ENCODE measurements at regions not wholly inside any gene's neighbourhood (a gene's known extent, or its start where the extent isn't known, plus 50 kb on each side); places are given as distances from the start of the nearest gene placed in this dataset.

DNA sequence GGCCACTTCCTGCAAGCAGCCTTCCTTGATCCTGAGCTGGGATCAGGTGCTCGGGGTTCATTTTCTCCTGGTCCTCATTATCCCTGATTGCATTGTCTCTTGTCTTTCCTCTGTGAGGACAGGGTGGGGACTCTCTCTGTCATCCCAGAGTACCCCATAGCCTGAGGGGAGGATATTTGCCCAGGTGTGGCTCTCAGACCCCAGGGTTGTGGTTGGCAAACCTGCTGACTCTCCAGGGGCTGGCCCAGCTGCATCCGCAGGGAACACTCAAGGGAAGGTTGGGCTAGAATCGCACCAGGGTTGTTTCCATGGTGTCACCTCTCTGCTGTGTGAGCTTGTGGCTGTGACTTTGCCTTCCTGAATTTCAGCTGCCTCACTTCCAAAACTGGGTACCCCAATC is 276.8 kb upstream of the C1orf174 start:
- Histone ChIP-seq H3K9me3 (ENCODE audit: control insufficient read depth in 2 of 3, insufficient read depth in 1 of 3, low read length in 3 of 3) (no peaks in the 10 kb centered on the region), H3K4me1 (ENCODE audit: control insufficient read depth in 2 of 3, insufficient read depth in 2 of 3, low read depth in 1 of 3, low read length in 3 of 3) (no peaks in the 10 kb centered on the region), H3K36me3 (ENCODE audit: control insufficient read depth in 2 of 3, insufficient read depth in 3 of 3, low read length in 3 of 3) (no peaks in the 10 kb centered on the region), H3K4me3 (ENCODE audit: low read length in 3 of 3) (no peak overlapping the region), H3K27ac (ENCODE audit: low read depth in 2 of 2, low read length in 2 of 2) (no peak overlapping the region), H3K9ac (ENCODE audit: low read length in 3 of 3) (no peak overlapping the region), H3K27me3 (ENCODE audit: control insufficient read depth, insufficient read depth, low read length) (no peaks in the 10 kb centered on the region)
- DNase-seq (no peak), FAIRE-seq (no peak)
- intact Hi-C loops (cut with DNase I) = no loop called here
- TF ChIP-seq, protein P1, sequence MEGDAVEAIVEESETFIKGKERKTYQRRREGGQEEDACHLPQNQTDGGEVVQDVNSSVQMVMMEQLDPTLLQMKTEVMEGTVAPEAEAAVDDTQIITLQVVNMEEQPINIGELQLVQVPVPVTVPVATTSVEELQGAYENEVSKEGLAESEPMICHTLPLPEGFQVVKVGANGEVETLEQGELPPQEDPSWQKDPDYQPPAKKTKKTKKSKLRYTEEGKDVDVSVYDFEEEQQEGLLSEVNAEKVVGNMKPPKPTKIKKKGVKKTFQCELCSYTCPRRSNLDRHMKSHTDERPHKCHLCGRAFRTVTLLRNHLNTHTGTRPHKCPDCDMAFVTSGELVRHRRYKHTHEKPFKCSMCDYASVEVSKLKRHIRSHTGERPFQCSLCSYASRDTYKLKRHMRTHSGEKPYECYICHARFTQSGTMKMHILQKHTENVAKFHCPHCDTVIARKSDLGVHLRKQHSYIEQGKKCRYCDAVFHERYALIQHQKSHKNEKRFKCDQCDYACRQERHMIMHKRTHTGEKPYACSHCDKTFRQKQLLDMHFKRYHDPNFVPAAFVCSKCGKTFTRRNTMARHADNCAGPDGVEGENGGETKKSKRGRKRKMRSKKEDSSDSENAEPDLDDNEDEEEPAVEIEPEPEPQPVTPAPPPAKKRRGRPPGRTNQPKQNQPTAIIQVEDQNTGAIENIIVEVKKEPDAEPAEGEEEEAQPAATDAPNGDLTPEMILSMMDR (IDR thresholded peaks at IDR 0.05; ENCODE audit: borderline replicate concordance, extremely low read depth, insufficient read depth) = no peak

DNA sequence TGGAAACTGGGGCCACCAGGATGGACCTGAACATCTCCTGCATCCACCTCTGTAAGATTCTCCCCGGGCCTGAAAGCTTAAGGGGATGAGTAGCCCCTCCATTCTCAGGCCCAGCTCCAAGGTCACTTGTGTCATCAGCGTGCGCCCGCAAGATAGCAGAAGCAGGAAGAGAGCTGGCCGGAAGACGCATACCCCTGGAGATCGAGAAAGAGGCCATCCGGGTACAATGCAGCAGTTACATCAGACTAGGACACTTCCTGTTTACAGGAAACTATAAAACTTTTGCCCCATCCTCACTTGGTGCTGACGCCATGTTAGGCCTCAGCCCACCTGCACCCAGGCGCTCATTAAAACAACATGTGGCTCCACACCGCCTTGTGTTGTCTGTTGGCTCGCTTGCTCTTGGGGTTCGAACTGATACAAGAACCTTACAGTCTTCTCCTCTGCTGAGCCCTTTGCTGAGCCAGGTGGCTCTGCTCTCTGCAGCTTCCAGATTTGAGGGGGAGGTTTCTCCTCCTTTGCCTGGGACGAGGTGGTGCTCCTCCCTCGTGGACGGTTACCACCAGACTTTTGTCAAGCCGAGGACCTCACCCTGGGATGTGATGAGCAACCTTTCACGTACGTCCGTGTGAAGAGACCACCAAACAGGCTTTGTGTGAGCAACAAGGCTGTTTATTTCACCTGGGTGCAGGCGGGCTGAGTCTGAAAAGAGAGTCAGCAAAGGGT is 277.5 kb upstream of the C1orf174 start:
- no peaks in the 10 kb centered on the region for H3K27me3 ChIP-seq (ENCODE audit: control insufficient read depth, insufficient read depth, low read length)
- H3K9me3 ChIP-seq (ENCODE audit: control insufficient read depth in 2 of 3, insufficient read depth in 1 of 3, low read length in 3 of 3) = no peaks in the 10 kb centered on the region
- no peak overlapping the region for H3K27ac ChIP-seq (ENCODE audit: low read depth in 2 of 2, low read length in 2 of 2)
- no peaks in the 10 kb centered on the region for H3K4me1 ChIP-seq (ENCODE audit: control insufficient read depth in 2 of 3, insufficient read depth in 2 of 3, low read depth in 1 of 3, low read length in 3 of 3)
- DNase-seq = no peak
- no peak for FAIRE-seq
- no peak overlapping the region for H3K4me3 ChIP-seq (ENCODE audit: low read length in 3 of 3)
- intact Hi-C loops (cut with DNase I) = no loop called here
- H3K9ac ChIP-seq (ENCODE audit: low read length in 3 of 3) = no peak overlapping the region
- TF ChIP-seq, protein P1 (IDR thresholded peaks at IDR 0.05; ENCODE audit: borderline replicate concordance, extremely low read depth, insufficient read depth) = no peak
- H3K36me3 ChIP-seq (ENCODE audit: control insufficient read depth in 2 of 3, insufficient read depth in 3 of 3, low read length in 3 of 3) = no peaks in the 10 kb centered on the region

DNA sequence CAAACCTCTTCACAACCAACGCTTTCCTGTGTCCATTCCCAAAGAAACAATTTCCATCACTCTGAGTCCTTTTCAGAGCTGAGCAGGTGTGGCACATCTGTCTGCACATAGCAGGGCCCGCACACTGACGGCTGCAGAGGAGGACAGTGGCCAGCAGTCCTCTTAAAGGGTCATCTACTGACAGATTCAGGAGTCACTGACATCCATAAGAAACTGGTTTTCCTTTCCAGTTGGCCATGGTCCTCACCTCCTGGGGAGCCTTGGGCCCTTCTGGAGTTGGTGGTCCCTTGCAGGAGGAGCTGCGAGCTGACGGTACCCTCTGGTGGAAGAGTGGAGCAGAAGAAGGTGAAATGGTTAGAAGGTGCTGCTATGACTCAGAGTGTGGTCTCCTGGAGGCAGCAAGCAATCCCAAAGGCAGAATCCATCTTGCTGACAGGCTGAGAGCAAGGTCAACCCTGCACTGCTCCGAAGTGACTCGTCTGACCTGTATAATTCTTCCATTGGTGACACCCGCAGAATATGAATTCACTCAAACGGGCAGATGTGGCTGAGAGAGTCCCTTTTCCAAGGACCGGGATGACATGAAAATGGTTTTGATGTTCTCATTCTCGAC is 278.5 kb upstream of the C1orf174 start:
- Histone ChIP-seq H3K4me1 (ENCODE audit: control insufficient read depth in 2 of 3, insufficient read depth in 2 of 3, low read depth in 1 of 3, low read length in 3 of 3) (no peaks in the 10 kb centered on the region), H3K27me3 (ENCODE audit: control insufficient read depth, insufficient read depth, low read length) (no peaks in the 10 kb centered on the region), H3K4me3 (ENCODE audit: low read length in 3 of 3) (no peak overlapping the region), H3K9me3 (ENCODE audit: control insufficient read depth in 2 of 3, insufficient read depth in 1 of 3, low read length in 3 of 3) (no peaks in the 10 kb centered on the region), H3K9ac (ENCODE audit: low read length in 3 of 3) (no peak overlapping the region), H3K36me3 (ENCODE audit: control insufficient read depth in 2 of 3, insufficient read depth in 3 of 3, low read length in 3 of 3) (no peaks in the 10 kb centered on the region), H3K27ac (ENCODE audit: low read depth in 2 of 2, low read length in 2 of 2) (no peak overlapping the region)
- FAIRE-seq (no peak), DNase-seq (no peak)
- TF ChIP-seq, protein P1 (IDR thresholded peaks at IDR 0.05; ENCODE audit: borderline replicate concordance, extremely low read depth, insufficient read depth) = no peak
- intact Hi-C loops (cut with DNase I) = no loop called here

Data from kidney (tissue), 13 donors.